ENCODE measurements at regions not wholly inside any gene's neighbourhood (a gene's known extent, or its start where the extent isn't known, plus 50 kb on each side); places are given as distances from the start of the nearest gene placed in this dataset.
"Not testable (repeated sequence)": the region's sequence is repeated elsewhere in the genome, so short reads cannot be mapped to it uniquely, and the experiment has no call there.

GRCh38 chr15:35697549-35698299 lies 151.8 kb upstream of the DPH6 start:
- DNase-seq: no peak

GRCh38 chr15:35698331-35698730 lies 152.4 kb upstream of the DPH6 start:
- DNase-seq: no peak

- no peak for DNase-seq
Observed at GRCh38 chr15:35698966-35699575, 153.1 kb upstream of the DPH6 start.

- not testable (repeated sequence) for DNase-seq
Observed at GRCh38 chr15:35700091-35700593, 154.2 kb upstream of the DPH6 start.

- DNase-seq: no peak
Observed at GRCh38 chr15:35701402-35702046, 155.6 kb upstream of the DPH6 start.

GRCh38 chr15:35702946-35703495 lies 157.1 kb upstream of the DPH6 start:
- DNase-seq: no peak

GRCh38 chr15:35705030-35705883 lies 159.3 kb upstream of the DPH6 start:
- DNase-seq: no peak

- no peak for DNase-seq
Observed at GRCh38 chr15:35705884-35706585, 160.1 kb upstream of the DPH6 start.

- no peak for DNase-seq
Observed at GRCh38 chr15:35712956-35713355, 167.0 kb upstream of the DPH6 start.

- no peak for DNase-seq
Observed at GRCh38 chr15:35713733-35714132, 167.8 kb upstream of the DPH6 start.

GRCh38 chr15:35717721-35718120 lies 171.8 kb upstream of the DPH6 start:
- no peak for DNase-seq

GRCh38 chr15:35720019-35720418 lies 174.1 kb upstream of the DPH6 start:
- no peak for DNase-seq

GRCh38 chr15:35720984-35721383 lies 175.0 kb upstream of the DPH6 start:
- no peak for DNase-seq

- DNase-seq: no peak
Observed at GRCh38 chr15:35721751-35722150, 175.8 kb upstream of the DPH6 start.

GRCh38 chr15:35722501-35722900 lies 176.5 kb upstream of the DPH6 start:
- DNase-seq: no peak

- DNase-seq: no peak
Observed at GRCh38 chr15:35723120-35723847, 177.3 kb upstream of the DPH6 start.

GRCh38 chr15:35723852-35724251 lies 177.9 kb upstream of the DPH6 start:
- no peak for DNase-seq

- no peak for DNase-seq
Observed at GRCh38 chr15:35724626-35725025, 178.7 kb upstream of the DPH6 start.

GRCh38 chr15:35725353-35725752 lies 179.4 kb upstream of the DPH6 start:
- no peak for DNase-seq

GRCh38 chr15:35727627-35728026 lies 181.7 kb upstream of the DPH6 start:
- DNase-seq: no peak

- no peak for DNase-seq
Observed at GRCh38 chr15:35728219-35728940, 182.4 kb upstream of the DPH6 start.

Measured in NCI-H2171 treated with DMSO at 0.1 percent for 48 hours (cell line).